SK-N-SH (cell line): ENCODE measurements at regions not wholly inside any gene's neighbourhood (a gene's known extent, or its start where the extent isn't known, plus 50 kb on each side); places are given as distances from the start of the nearest gene placed in this dataset.

Experiments used
- CTCF ChIA-PET: fragments of 300-600, 350-600 bp; formaldehyde crosslinking; extraction: SDS; loops from one replicate; lab custom pipeline; 2021; lab: Yijun Ruan, JAX
- POLR2A ChIA-PET: fragments of 350-600 bp; sonication (Branson Sonifier 250); formaldehyde crosslinking; extraction: SDS; loops from one replicate; lab custom pipeline; 2020; ENCODE audit warnings: antibody characterized with exemption, inconsistent platforms; lab: Yijun Ruan, JAX
- DNase-seq: peaks from one replicate; pipeline ENCODE4 v3.0.0; 2012
- H2AFZ ChIP-seq: fragments of 200-600 bp; sonication (generic); 2 replicates; pipeline ENCODE4 v1.8.1; 2016; ENCODE audit warnings: antibody characterized with exemption, mild to moderate bottlenecking, low read depth
- H3F3A ChIP-seq: fragments of 200-600 bp; sonication (generic); replicated peaks from 2 replicates; pipeline ENCODE3; 2016; ENCODE audit warnings: antibody characterized with exemption, mild to moderate bottlenecking; ENCODE audit not compliant: insufficient read depth
- H3K27ac ChIP-seq, 2 experiments: fragments of 200-500 bp in 1 of 2; fragments of 200-600 bp in 1 of 2; sonication (Bioruptor generic) in 1 of 2; sonication (generic), shearing (Covaris generic) in 1 of 2; 2 replicates each; pipeline versions ENCODE4 v1.5.1 to v1.6.1; 2014 to 2016; ENCODE audit warnings: low read depth in 2 of 2, inconsistent platforms in 1 of 2, low read length in 1 of 2, mild to moderate bottlenecking in 1 of 2, mixed read lengths in 1 of 2
- H3K27me3 ChIP-seq: fragments of 200-600 bp; sonication (generic), shearing (Covaris generic); 2 replicates; pipeline ENCODE4 v1.6.1; 2016; ENCODE audit warnings: mixed run types; ENCODE audit not compliant: insufficient read depth
- H3K36me3 ChIP-seq, 2 experiments: fragments of 200-500 bp in 1 of 2; fragments of 200-600 bp in 1 of 2; sonication (Bioruptor generic) in 1 of 2; sonication (generic) in 1 of 2; replicated peaks in 1 of 2; 2 replicates each; pipeline versions ENCODE3 to v1.5.1; 2014 to 2016; ENCODE audit warnings: low read length in 1 of 2, mild to moderate bottlenecking in 1 of 2; ENCODE audit not compliant: insufficient read depth in 2 of 2, control insufficient read depth in 1 of 2
- H3K4me1 ChIP-seq, 2 experiments: fragments of 200-500 bp in 1 of 2; fragments of 200-600 bp in 1 of 2; sonication (Bioruptor generic) in 1 of 2; sonication (generic), shearing (Covaris generic) in 1 of 2; 2 replicates each; pipeline versions ENCODE4 v1.5.1 to v1.6.1; 2014 to 2016; ENCODE audit warnings: low read depth in 1 of 2, low read length in 1 of 2, mixed run types in 1 of 2; ENCODE audit not compliant: insufficient read depth in 2 of 2, control insufficient read depth in 1 of 2
- H3K4me2 ChIP-seq: fragments of 200-600 bp; sonication (generic), shearing (Covaris generic); 2 replicates; pipeline ENCODE4 v1.6.1; 2017; ENCODE audit warnings: mixed run types
- H3K4me3 ChIP-seq, 2 experiments: fragments of 200-500 bp in 1 of 2; fragments of 200-600 bp in 1 of 2; sonication (Bioruptor generic) in 1 of 2; sonication (generic), shearing (Covaris generic) in 1 of 2; 2 replicates each; pipeline versions ENCODE4 v1.5.1 to v1.8.1; 2014 to 2016; ENCODE audit warnings: low read depth in 2 of 2, inconsistent platforms in 1 of 2, low read length in 1 of 2, mild to moderate bottlenecking in 1 of 2, mixed read lengths in 1 of 2, moderate library complexity in 1 of 2
- H3K79me2 ChIP-seq: fragments of 200-600 bp; sonication (generic); 2 replicates; pipeline ENCODE4 v1.8.1; 2017; ENCODE audit warnings: mild to moderate bottlenecking; ENCODE audit not compliant: insufficient read depth
- H3K9ac ChIP-seq: fragments of 200-600 bp; sonication (generic); 2 replicates; pipeline ENCODE4 v1.6.1; 2017; ENCODE audit warnings: mixed run types
- H3K9me2 ChIP-seq: fragments of 200-600 bp; sonication (generic); 2 replicates; pipeline ENCODE4 v1.6.1; 2017; ENCODE audit warnings: mixed run types
- H3K9me3 ChIP-seq: fragments of 200-600 bp; sonication (generic); 2 replicates; pipeline ENCODE4 v1.6.1; 2017; ENCODE audit warnings: mixed run types, mild to moderate bottlenecking, moderate library complexity
- H4K20me1 ChIP-seq: fragments of 200-600 bp; sonication (generic); 2 replicates; pipeline ENCODE4 v1.6.1; 2017; ENCODE audit warnings: mild to moderate bottlenecking, mixed run types; ENCODE audit not compliant: insufficient read depth
- FOXJ3 ChIP-seq: sonication (generic); formaldehyde crosslinking; IDR thresholded peaks from 2 replicates; pipeline ENCODE4 v1.5.1; 2020; ENCODE audit warnings: mild to moderate bottlenecking, missing genetic modification reagents
- GABPA ChIP-seq: IDR thresholded peaks from 2 replicates; pipeline ENCODE4 v1.4.0; 2012; ENCODE audit warnings: low read depth, mild to moderate bottlenecking
- MXI1 ChIP-seq: IDR thresholded peaks from 2 replicates; pipeline ENCODE4 v1.6.1; 2012; ENCODE audit warnings: mild to moderate bottlenecking, low read depth, low read length, improper control_type of control experiment
- NRF1 ChIP-seq: IDR thresholded peaks from 2 replicates; pipeline ENCODE4 v1.6.1; 2012; ENCODE audit warnings: low read depth, mild to moderate bottlenecking, low read length
- SMC3 ChIP-seq: IDR thresholded peaks from 2 replicates; pipeline ENCODE4 v1.6.1; 2012; ENCODE audit warnings: low read depth, low read length, improper control_type of control experiment
- ZBTB33 ChIP-seq: IDR thresholded peaks from 2 replicates; pipeline ENCODE4 v1.4.0; 2012; ENCODE audit warnings: low read depth, borderline replicate concordance
- WGBS: methylation state at CpG from one replicate; pipeline ENCODE4 v1.1.6; 2017; ENCODE audit warnings: low lambda C conversion rate; 5-methylcytosine and 5-hydroxymethylcytosine counted together
- TF ChIP-seq, protein P1 (sequence below): IDR thresholded peaks from 2 replicates; pipeline ENCODE4 v1.6.1; 2012; ENCODE audit warnings: mild to moderate bottlenecking, low read depth, low read length, moderate library complexity
- TF ChIP-seq, protein P2 (sequence below): fragments of 150-350 bp; IDR thresholded peaks from 2 replicates; pipeline ENCODE4 v1.6.1; 2016; ENCODE audit warnings: mild to moderate bottlenecking, low read depth, low read length

DNA sequence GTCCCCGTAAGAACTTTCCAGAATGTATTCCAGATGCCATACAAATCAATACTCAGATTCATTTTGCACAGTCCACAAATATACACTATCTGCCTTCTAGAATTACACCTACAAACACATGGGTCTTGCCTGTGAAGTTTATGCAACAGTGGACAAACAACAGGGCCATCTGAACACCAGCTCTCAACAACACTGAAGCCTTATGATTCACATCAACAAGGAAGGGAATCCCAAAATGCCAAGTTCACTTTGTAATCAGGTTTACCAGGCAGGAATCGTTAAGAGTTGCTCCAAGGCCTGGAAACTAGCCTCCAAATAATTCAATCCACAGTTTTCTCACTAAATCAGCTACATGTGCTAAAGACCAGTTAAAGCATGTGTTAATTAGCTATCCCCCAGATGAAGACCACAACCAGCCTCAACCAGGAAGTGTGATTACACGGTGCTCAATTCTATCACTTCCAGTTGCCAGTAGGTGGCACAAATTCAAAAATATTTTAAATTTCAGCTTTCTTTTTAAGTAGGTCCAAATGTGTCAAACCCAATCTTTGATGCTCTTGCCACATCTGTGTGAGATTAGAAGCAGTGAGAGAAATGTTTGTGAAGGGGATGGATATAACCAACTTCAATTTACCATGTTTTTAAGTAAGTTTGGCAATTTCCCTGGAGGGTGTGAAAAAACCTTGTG, 139.1 kb upstream of the BDNF start (continued):
- no peak for TF ChIP-seq ZBTB33
- TF ChIP-seq, protein P1, sequence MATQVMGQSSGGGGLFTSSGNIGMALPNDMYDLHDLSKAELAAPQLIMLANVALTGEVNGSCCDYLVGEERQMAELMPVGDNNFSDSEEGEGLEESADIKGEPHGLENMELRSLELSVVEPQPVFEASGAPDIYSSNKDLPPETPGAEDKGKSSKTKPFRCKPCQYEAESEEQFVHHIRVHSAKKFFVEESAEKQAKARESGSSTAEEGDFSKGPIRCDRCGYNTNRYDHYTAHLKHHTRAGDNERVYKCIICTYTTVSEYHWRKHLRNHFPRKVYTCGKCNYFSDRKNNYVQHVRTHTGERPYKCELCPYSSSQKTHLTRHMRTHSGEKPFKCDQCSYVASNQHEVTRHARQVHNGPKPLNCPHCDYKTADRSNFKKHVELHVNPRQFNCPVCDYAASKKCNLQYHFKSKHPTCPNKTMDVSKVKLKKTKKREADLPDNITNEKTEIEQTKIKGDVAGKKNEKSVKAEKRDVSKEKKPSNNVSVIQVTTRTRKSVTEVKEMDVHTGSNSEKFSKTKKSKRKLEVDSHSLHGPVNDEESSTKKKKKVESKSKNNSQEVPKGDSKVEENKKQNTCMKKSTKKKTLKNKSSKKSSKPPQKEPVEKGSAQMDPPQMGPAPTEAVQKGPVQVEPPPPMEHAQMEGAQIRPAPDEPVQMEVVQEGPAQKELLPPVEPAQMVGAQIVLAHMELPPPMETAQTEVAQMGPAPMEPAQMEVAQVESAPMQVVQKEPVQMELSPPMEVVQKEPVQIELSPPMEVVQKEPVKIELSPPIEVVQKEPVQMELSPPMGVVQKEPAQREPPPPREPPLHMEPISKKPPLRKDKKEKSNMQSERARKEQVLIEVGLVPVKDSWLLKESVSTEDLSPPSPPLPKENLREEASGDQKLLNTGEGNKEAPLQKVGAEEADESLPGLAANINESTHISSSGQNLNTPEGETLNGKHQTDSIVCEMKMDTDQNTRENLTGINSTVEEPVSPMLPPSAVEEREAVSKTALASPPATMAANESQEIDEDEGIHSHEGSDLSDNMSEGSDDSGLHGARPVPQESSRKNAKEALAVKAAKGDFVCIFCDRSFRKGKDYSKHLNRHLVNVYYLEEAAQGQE = no peak

DNA sequence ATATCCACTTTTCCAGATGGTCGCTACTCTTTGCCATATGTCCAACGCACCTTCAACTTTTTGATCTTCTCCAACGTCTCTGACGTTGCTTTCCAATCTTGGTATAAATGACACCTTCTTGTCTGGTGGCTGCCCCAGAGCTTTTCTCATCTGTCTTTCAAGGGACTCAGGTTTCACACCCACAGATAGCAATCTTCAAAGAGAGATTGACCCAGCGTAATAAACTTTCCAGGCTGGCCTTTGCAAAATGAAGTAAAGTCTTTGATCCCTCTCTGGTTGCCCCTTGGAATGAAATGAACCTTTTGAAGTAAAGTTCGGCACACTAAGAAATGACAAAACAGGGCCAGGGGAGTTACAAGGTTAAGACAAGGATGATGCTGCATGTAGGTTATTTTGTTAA, 138.4 kb upstream of the BDNF start:
- no peak overlapping the region for H3K4me2 ChIP-seq
- ChIA-PET CTCF (interaction anchor here (1.2 kb wide), 1 partner anchor 11 kb away, joined by 3 read pairs; no protein-coding TSS in a partner anchor), POLR2A (no interaction called here)
- H3K79me2 ChIP-seq = no peaks in the 10 kb centered on the region
- 39% methylated on average over 6 of the region's 6 CpGs for WGBS
- no peak overlapping the region for H3K4me3 ChIP-seq
- no peaks in the 10 kb centered on the region for H3K36me3 ChIP-seq
- no peaks in the 10 kb centered on the region for H3K27me3 ChIP-seq
- no peaks in the 10 kb centered on the region for H3F3A ChIP-seq
- no peaks in the 10 kb centered on the region for H3K4me1 ChIP-seq
- H3K9me3 ChIP-seq = no peaks in the 10 kb centered on the region
- no peak overlapping the region for H2AFZ ChIP-seq
- no peak for DNase-seq
- no peaks in the 10 kb centered on the region for H3K9me2 ChIP-seq
- no peaks in the 10 kb centered on the region for H4K20me1 ChIP-seq
- no peak overlapping the region for H3K27ac ChIP-seq
- TF ChIP-seq SMC3 = no peak
- TF ChIP-seq FOXJ3 (CRISPR knock-in tag) = no peak
- TF ChIP-seq NRF1 = no peak
- no peak for TF ChIP-seq GABPA
- TF ChIP-seq, protein P2, sequence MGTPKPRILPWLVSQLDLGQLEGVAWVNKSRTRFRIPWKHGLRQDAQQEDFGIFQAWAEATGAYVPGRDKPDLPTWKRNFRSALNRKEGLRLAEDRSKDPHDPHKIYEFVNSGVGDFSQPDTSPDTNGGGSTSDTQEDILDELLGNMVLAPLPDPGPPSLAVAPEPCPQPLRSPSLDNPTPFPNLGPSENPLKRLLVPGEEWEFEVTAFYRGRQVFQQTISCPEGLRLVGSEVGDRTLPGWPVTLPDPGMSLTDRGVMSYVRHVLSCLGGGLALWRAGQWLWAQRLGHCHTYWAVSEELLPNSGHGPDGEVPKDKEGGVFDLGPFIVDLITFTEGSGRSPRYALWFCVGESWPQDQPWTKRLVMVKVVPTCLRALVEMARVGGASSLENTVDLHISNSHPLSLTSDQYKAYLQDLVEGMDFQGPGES = no peak
- TF ChIP-seq MXI1 = no peak
- no peak overlapping the region for H3K9ac ChIP-seq
